SW480 (cell line): ENCODE measurements at regions not wholly inside any gene's neighbourhood (a gene's known extent, or its start where the extent isn't known, plus 50 kb on each side); places are given as distances from the start of the nearest gene placed in this dataset.
A peak's percentile ranks its signal among the peaks of the same experiment; 100 is the strongest.
"Not testable (repeated sequence)": the region's sequence is repeated elsewhere in the genome, so short reads cannot be mapped to it uniquely, and the experiment has no call there.

Source experiments
- DNase-seq: peaks from one replicate; pipeline ENCODE4 v3.0.0-alpha.2; 2016; ENCODE audit warnings: low spot score

- not testable (repeated sequence) for DNase-seq
Measured at GRCh38 chr1:116298213-116298579, 74.8 kb upstream of the ATP1A1 start.

- DNase-seq, result no peak
Measured at GRCh38 chr1:116298746-116299145, 74.3 kb upstream of the ATP1A1 start.

GRCh38 chr1:116299248-116299647, 73.8 kb upstream of the ATP1A1 start:
- no peak for DNase-seq

GRCh38 chr1:116302281-116302680, 70.8 kb upstream of the ATP1A1 start:
- no peak for DNase-seq

- DNase-seq, result no peak
Measured at GRCh38 chr1:116306102-116306501, 66.9 kb upstream of the ATP1A1 start.

GRCh38 chr1:116306840-116307442, 66.1 kb upstream of the ATP1A1 start:
- no peak for DNase-seq

- no peak for DNase-seq
Measured at GRCh38 chr1:116308276-116308675, 64.8 kb upstream of the ATP1A1 start.

GRCh38 chr1:116309090-116309870, 63.8 kb upstream of the ATP1A1 start:
- no peak for DNase-seq

GRCh38 chr1:116310180-116310579, 62.9 kb upstream of the ATP1A1 start:
- no peak for DNase-seq

GRCh38 chr1:116311193-116311592, 61.9 kb upstream of the ATP1A1 start:
- no peak for DNase-seq

GRCh38 chr1:116311756-116312680, 61.0 kb upstream of the ATP1A1 start:
- peak; percentile 87 for DNase-seq

GRCh38 chr1:116312681-116313069, 60.4 kb upstream of the ATP1A1 start:
- no peak for DNase-seq

GRCh38 chr1:116313776-116314175, 59.3 kb upstream of the ATP1A1 start:
- DNase-seq, result no peak

- DNase-seq, result no peak
Measured at GRCh38 chr1:116314305-116314919, 58.6 kb upstream of the ATP1A1 start.

- DNase-seq, result no peak
Measured at GRCh38 chr1:116316373-116316772, 56.7 kb upstream of the ATP1A1 start.

- DNase-seq, result peak; percentile 63
Measured at GRCh38 chr1:116318897-116319296, 54.1 kb upstream of the ATP1A1 start.

- DNase-seq, result no peak
Measured at GRCh38 chr1:116320874-116321273, 52.2 kb upstream of the ATP1A1 start.

- DNase-seq, result no peak
Measured at GRCh38 chr1:116321766-116322175, 51.3 kb upstream of the ATP1A1 start.

- DNase-seq, result no peak
Measured at GRCh38 chr1:116322752-116323405, 50.2 kb upstream of the ATP1A1 start.
